Urinary bladder (tissue), 3 donors: ENCODE measurements at regions not wholly inside any gene's neighbourhood (a gene's known extent, or its start where the extent isn't known, plus 50 kb on each side); places are given as distances from the start of the nearest gene placed in this dataset.
A peak's percentile ranks its signal among the peaks of the same experiment; 100 is the strongest.

ENCODE experiments used
- DNase-seq: peaks from one replicate; pipeline ENCODE4 v3.0.0-alpha.2; 2015; ENCODE audit errors: extremely low spot score
- H3K27ac ChIP-seq: one replicate; pipeline ENCODE4 v1.5.1; 2013; ENCODE audit warnings: low read depth, mild to moderate bottlenecking, moderate library complexity
- H3K36me3 ChIP-seq: one replicate; pipeline ENCODE4 v1.6.1; 2013; ENCODE audit warnings: mild to moderate bottlenecking, moderate library complexity; ENCODE audit not compliant: insufficient read depth
- H3K4me1 ChIP-seq: one replicate; pipeline ENCODE4 v1.6.1; 2013; ENCODE audit warnings: mild to moderate bottlenecking, moderate library complexity; ENCODE audit not compliant: insufficient read depth
- H3K4me3 ChIP-seq: one replicate; pipeline ENCODE4 v1.5.1; 2013; ENCODE audit warnings: low read depth, low read length
- WGBS: extraction: QIAGEN DNeasy Blood & Tissue Kit; methylation state at CpG from one replicate; pipeline ENCODE4 v1.1.7; 2013; 5-methylcytosine and 5-hydroxymethylcytosine counted together
- donor health status: healthy with polysubstance abuse.
- donor health status: healthy.

GRCh38 chr4:27327421-27328181, 467.0 kb downstream of the STIM2 start:
- no peak overlapping the region for H3K4me3 ChIP-seq
- H3K4me1 ChIP-seq = no peaks in the 10 kb centered on the region
- no peak overlapping the region for H3K27ac ChIP-seq
- 81% methylated on average over 5 of the region's 5 CpGs for WGBS
- DNase-seq = no peak
- H3K36me3 ChIP-seq = no peaks in the 10 kb centered on the region

GRCh38 chr4:27338530-27338929, 477.9 kb downstream of the STIM2 start:
- H3K4me3 ChIP-seq = no peak overlapping the region
- no peak for DNase-seq
- no peak overlapping the region for H3K27ac ChIP-seq
- H3K36me3 ChIP-seq = no peaks in the 10 kb centered on the region
- H3K4me1 ChIP-seq = no peaks in the 10 kb centered on the region
- 91% methylated on average over 3 of the region's 3 CpGs for whole genome bisulfite sequencing

- H3K27ac ChIP-seq = no peak overlapping the region
- H3K4me3 ChIP-seq = no peak overlapping the region
- H3K4me1 ChIP-seq = no peaks in the 10 kb centered on the region
- H3K36me3 ChIP-seq = no peaks in the 10 kb centered on the region
- WGBS = 50% methylated on average over 3 of the region's 3 CpGs
- DNase-seq = no peak
These were observed 482.8 kb downstream of the STIM2 start for GRCh38 chr4:27343411-27343810.

- WGBS = 83% methylated on average over 3 of the region's 3 CpGs
These were observed 489.5 kb downstream of the STIM2 start for GRCh38 chr4:27350161-27350560.

GRCh38 chr4:27357283-27357682, 496.6 kb downstream of the STIM2 start:
- 60% methylated on average over 6 of the region's 6 CpGs for WGBS
- DNase-seq = no peak
- H3K36me3 ChIP-seq = no peaks in the 10 kb centered on the region
- no peak overlapping the region for H3K4me3 ChIP-seq
- H3K4me1 ChIP-seq = no peaks in the 10 kb centered on the region
- no peak overlapping the region for H3K27ac ChIP-seq

More at GRCh38 chr4:27350161-27350560, 489.5 kb downstream of the STIM2 start:
- Histone ChIP-seq H3K27ac (no peak overlapping the region), H3K4me1 (no peaks in the 10 kb centered on the region), H3K4me3 (no peak overlapping the region), H3K36me3 (no peaks in the 10 kb centered on the region)
- no peak for DNase-seq

GRCh38 chr4:27358269-27358668, 497.6 kb downstream of the STIM2 start:
- no peaks in the 10 kb centered on the region for H3K4me1 ChIP-seq
- no peak for DNase-seq
- 61% methylated on average over 2 of the region's 2 CpGs for WGBS
- no peaks in the 10 kb centered on the region for H3K36me3 ChIP-seq
- no peak overlapping the region for H3K27ac ChIP-seq
- no peak overlapping the region for H3K4me3 ChIP-seq

- 58% methylated on average over 1 of the region's 1 CpG for WGBS
- no peaks in the 10 kb centered on the region for H3K36me3 ChIP-seq
- no peaks in the 10 kb centered on the region for H3K4me1 ChIP-seq
- no peak overlapping the region for H3K4me3 ChIP-seq
- H3K27ac ChIP-seq = no peak overlapping the region
- no peak for DNase-seq
These were observed 499.5 kb downstream of the STIM2 start for GRCh38 chr4:27360131-27360530.

- Histone ChIP-seq H3K36me3 (no peaks in the 10 kb centered on the region), H3K4me3 (no peak overlapping the region), H3K27ac (no peak overlapping the region), H3K4me1 (no peaks in the 10 kb centered on the region)
- 16% methylated on average over 7 of the region's 7 CpGs for WGBS
- peak; percentile 4 for DNase-seq
These were observed 500.2 kb downstream of the STIM2 start for GRCh38 chr4:27360790-27361267.

GRCh38 chr4:27364509-27364908, 503.9 kb downstream of the STIM2 start:
- Histone ChIP-seq H3K36me3 (no peaks in the 10 kb centered on the region), H3K4me3 (no peak overlapping the region), H3K4me1 (no peaks in the 10 kb centered on the region), H3K27ac (no peak overlapping the region)
- WGBS = 94% methylated on average over 6 of the region's 6 CpGs
- no peak for DNase-seq

GRCh38 chr4:27366104-27366823, 505.6 kb downstream of the STIM2 start:
- DNase-seq = no peak
- H3K27ac ChIP-seq = no peak overlapping the region
- H3K4me3 ChIP-seq = no peak overlapping the region
- H3K4me1 ChIP-seq = no peaks in the 10 kb centered on the region
- WGBS = 44% methylated on average over 2 of the region's 2 CpGs
- no peaks in the 10 kb centered on the region for H3K36me3 ChIP-seq

- H3K27ac ChIP-seq = no peak overlapping the region
- no peak overlapping the region for H3K4me3 ChIP-seq
- no peaks in the 10 kb centered on the region for H3K36me3 ChIP-seq
- WGBS = 79% methylated on average over 1 of the region's 1 CpG
- H3K4me1 ChIP-seq = no peaks in the 10 kb centered on the region
- no peak for DNase-seq
These were observed 508.1 kb downstream of the STIM2 start for GRCh38 chr4:27368781-27369180.

GRCh38 chr4:27381815-27382214, 521.2 kb downstream of the STIM2 start:
- no peak for DNase-seq
- no peaks in the 10 kb centered on the region for H3K4me1 ChIP-seq
- H3K27ac ChIP-seq = no peak overlapping the region
- H3K36me3 ChIP-seq = no peaks in the 10 kb centered on the region
- 87% methylated on average over 4 of the region's 4 CpGs for WGBS
- H3K4me3 ChIP-seq = no peak overlapping the region

- 70% methylated on average over 1 of the region's 1 CpG for WGBS
- Histone ChIP-seq H3K4me3 (no peak overlapping the region), H3K27ac (no peak overlapping the region), H3K36me3 (no peaks in the 10 kb centered on the region), H3K4me1 (no peaks in the 10 kb centered on the region)
- DNase-seq = no peak
These were observed 527.1 kb downstream of the STIM2 start for GRCh38 chr4:27387711-27388110.

GRCh38 chr4:27397886-27398285, 537.2 kb downstream of the STIM2 start:
- 28% methylated on average over 1 of the region's 1 CpG for WGBS
- H3K4me3 ChIP-seq = no peak overlapping the region
- no peaks in the 10 kb centered on the region for H3K36me3 ChIP-seq
- no peaks in the 10 kb centered on the region for H3K4me1 ChIP-seq
- no peak overlapping the region for H3K27ac ChIP-seq
- no peak for DNase-seq
